ENCODE measurements at regions not wholly inside any gene's neighbourhood (a gene's known extent, or its start where the extent isn't known, plus 50 kb on each side); places are given as distances from the start of the nearest gene placed in this dataset.
"Not testable (repeated sequence)": the region's sequence is repeated elsewhere in the genome, so short reads cannot be mapped to it uniquely, and the experiment has no call there.

DNA sequence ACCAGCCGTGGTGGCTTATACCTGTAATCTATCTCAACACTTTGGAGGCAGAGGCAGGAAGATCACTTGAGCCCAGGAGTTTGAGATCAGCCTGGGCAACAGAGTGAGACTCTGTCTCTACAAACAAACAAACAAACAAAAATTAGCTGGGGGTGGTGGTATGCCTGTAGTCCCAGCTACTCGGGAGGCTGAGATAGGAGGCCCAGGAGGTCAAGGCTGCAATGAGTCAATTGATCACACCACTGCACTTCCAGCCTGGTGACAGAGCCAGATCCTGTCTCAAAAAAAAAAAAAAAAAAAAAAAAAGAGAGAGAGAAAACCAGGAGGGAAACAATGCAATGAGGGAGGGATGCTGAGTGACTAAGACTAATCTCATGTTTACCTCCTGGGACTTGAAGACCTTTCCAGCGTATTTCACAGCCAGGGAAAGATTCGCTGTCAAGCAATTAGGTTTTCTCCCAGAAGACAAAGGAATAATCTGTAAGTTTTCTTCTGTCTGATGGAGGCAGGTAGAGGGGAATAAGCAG, 51.1 kb upstream of the MIER3 start:
- no peak for DNase-seq

GRCh38 chr5:57003566-57003965, 51.6 kb upstream of the MIER3 start:
- DNase-seq = not testable (repeated sequence)

GRCh38 chr5:57004800-57005199, 52.9 kb upstream of the MIER3 start:
- DNase-seq = no peak

GRCh38 chr5:57007344-57007743, 55.4 kb upstream of the MIER3 start:
- no peak for DNase-seq

DNA sequence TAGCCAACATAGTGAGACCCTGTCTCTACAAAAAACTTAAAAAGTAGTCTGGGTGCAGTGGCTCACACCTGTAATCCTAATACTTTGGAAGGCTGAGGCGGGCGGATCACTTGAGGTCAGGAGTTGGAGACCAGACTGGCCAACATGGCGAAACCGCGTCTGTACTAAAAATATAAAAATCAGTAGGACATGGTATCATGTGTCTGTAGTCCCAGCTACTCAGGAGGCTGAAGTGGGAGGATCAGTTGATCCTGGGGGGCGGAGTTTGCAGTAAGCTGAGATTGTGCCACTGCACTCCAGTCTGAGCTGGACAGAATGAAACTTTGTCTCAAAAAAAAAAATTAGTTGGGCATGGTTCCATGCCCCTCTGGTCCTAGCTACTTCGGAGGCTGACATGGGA, 57.9 kb upstream of the MIER3 start:
- no peak for DNase-seq

DNA sequence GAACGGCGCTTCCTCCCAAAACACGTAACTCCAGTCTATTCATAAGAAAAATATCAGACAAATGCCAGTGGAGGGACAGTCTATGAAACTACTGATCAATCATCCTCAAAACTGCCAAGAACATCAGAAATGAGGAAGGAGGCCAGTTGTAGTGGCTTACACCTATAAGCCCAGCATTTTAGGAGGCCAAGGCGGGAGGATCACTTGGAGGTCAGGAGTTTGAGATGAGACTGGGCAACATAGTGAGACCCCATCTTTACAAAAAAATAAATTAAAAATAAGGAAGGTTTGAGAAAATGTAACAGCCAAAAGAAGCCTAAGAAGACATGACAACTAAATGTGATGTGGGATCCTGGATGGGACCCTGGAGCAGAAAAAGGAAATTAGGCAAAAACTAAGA, 58.9 kb upstream of the MIER3 start:
- no peak for DNase-seq

GRCh38 chr5:57012511-57012910, 60.6 kb upstream of the MIER3 start:
- DNase-seq = no peak

DNA sequence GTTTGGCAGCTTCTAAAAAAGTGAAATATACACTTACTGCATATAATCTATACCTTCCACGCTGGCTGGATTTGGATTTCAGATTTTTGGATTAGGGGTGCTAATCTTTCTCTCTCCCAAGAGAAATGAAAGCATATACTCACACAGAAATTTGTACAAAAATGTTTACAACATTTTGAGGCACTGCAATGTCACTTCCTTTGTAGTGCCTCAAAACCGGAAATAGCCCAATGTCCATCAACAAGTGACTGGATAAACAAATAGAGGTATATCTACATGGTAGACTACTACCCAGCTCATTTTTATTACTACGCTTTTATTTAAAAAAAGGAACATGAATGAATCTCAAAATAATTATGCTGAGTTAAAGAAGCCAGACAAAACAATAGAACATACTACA, 74.0 kb upstream of the MIER3 start:
- no peak for DNase-seq

DNA sequence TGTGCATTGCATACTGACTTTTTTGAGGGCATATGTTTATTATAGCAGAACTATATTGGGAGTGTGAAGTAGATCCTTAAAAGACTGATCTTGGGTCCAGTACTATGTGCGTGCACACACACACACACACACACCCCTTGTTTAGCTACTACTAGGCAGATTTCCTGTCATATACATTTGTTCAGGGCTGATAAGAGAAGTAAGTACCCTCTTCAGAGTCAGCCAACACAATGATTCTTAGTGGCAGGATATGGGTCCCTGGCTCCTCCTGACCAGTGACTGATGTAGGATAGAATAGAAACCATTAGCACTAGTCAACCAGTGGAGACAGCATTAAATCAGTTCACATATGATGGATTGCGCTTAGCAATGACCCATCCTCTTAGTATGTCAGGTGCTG, 76.2 kb upstream of the MIER3 start:
- no peak for DNase-seq

- peak; percentile 26 for DNase-seq
These were observed 80.2 kb upstream of the MIER3 start for GRCh38 chr5:57032151-57032551.

DNA sequence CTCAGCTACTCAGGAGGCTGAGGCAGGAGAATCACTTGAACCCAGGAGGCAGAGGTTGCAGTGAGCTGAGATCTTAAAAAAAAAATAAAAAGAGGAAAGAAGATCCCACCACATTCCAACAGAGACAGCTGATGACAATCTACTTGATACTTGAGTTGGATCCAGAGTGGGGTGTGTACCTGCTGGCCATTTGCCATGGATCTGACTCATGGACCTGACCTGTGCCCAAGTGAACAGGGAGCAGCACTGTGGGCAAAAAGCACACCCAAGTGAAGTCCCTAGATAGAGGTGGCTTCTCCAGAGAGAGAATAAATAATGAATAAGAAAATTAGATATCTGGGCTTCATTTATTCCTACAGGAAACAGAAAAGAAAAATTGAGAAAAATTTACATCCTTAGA, 81.2 kb upstream of the MIER3 start:
- no peak for DNase-seq

DNA sequence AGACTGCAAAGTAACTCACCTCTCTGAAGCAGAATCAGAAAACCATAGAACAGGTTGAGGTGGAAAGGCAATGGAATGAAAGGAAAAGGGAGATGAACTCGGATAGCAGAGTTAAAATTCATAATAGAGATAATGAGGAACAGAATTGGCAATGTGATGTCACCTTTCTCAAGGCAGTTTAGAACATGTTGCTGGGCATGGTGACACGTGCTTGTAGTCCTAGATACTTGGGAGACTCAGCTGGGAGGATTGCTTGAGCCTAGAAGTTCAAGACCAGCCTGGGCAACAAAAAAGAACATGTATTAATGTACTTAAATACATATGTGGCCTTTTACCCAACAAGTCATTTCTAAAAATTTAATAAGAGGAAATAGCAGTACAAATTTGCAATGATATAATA, 81.6 kb upstream of the MIER3 start:
- no peak for DNase-seq

- no peak for DNase-seq
These were observed 82.4 kb upstream of the MIER3 start for GRCh38 chr5:57034201-57034916.

GRCh38 chr5:57035955-57036354, 84.0 kb upstream of the MIER3 start:
- no peak for DNase-seq

DNA sequence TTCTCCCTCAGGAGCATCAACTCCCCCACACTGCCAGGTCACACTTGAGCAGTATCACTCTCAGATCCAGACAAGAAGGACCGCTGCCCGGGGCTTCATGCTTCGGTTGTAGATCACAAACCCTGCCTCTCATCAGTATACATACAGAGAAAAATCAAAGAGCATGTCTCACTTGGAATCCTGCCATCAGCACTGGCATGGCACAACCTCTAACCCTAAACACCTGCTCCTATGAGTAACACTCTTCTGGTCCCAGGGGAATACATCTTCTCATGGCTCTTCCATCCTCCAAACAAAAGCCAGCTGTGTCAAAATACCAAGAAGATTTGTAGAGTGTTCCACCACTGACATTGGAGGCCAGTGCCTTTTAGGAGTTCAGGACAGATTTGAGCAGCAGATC, 84.8 kb upstream of the MIER3 start:
- peak; percentile 61 for DNase-seq

DNA sequence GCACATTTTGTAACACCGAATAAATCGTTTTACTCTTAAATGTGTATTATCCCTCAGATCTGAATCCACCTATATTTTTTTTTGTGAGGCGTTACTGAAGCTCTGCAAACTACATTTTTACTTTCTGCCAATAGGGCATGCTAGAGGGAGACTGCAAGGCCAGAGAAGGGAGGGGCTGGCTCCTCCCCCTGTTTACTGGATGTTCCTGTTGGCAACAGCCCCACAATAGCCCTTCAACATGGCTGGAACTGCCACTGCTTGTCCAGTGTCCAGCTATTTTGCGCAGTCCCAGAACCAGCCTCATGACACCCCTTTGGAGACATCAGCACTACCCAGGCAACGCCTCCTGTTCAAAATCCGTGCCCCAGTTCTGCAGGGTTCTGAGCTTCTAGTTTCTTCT, 85.4 kb upstream of the MIER3 start:
- no peak for DNase-seq

DNA sequence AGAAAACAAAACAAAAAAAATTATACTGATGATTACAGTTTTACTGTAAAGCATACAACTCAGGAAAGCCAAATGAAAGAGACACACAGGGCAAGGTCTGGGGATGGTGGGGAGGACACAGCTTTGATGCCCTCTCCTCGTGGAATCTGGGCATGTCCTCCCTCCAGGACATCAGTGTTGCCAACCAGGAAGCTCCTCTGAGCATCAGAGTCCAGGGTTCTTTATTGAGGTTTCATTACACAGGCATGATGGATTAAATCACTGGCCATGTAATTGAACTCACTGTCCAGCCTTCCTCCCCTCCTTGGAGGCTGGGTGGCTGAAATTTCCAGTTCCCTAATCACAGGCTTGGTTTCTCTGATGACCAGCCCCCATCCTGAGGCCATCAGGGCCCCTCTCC, 89.6 kb upstream of the MIER3 start:
- DNase-seq = no peak

GRCh38 chr5:57042524-57042931, 90.6 kb upstream of the MIER3 start:
- no peak for DNase-seq

GRCh38 chr5:57054135-57054534, 102.2 kb upstream of the MIER3 start:
- no peak for DNase-seq

DNA sequence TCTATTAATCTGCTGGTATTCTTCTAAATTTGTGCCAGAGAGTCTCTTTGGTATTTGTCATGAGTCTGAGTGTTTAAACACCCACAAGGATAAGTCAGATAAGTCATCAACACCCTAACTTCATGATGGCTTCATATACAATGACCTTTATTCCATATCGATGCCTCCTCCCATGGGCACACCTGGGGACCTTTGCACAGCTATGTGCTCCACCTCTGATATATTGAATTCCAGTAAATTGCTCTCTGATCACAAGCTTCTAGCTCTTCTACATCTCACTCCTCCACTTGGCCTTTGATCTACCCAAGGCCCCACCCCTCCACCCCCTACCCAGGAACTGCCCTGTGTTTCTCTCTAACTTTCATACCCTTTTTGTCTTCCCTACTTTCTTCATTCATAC, 102.7 kb upstream of the MIER3 start:
- DNase-seq = no peak

GRCh38 chr5:57055731-57056130, 103.8 kb upstream of the MIER3 start:
- no peak for DNase-seq

- DNase-seq = no peak
These were observed 110.1 kb upstream of the GPBP1 start for GRCh38 chr5:57063773-57064172.

- no peak for DNase-seq
These were observed 106.8 kb upstream of the GPBP1 start for GRCh38 chr5:57066924-57067596.

DNA sequence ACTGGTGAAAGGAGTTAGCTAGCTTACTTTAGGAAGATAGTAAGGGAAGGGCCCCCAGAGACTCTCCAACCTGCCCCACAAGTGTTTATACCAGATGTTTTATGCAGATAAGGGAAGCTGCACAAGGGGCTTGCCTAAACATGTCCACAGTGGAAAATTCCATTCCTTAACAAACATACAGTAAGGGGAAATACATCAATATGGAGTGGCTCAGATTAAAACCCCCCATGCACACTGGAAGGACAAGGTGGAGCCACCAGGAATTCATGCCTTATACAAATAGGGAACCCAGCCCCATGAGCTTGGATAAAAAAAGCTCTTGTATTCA, 106.3 kb upstream of the GPBP1 start:
- DNase-seq = no peak

Measured in DMS79 treated with DMSO at 0.1 percent for 48 hours (cell line).